Endothelial cell of umbilical vein (primary cell): ENCODE measurements at regions not wholly inside any gene's neighbourhood (a gene's known extent, or its start where the extent isn't known, plus 50 kb on each side); places are given as distances from the start of the nearest gene placed in this dataset.

Experiments used
- BruUV-seq: library from RNA; stranded (reverse); fragments of 400-500 nt; replicated peaks from 2 replicates; lab custom pipeline; 2021; lab: Mats Ljungman, UMichigan
- CTCF ChIA-PET: fragments of 300-600, 350-600 bp; sonication (Branson Sonifier 250); formaldehyde crosslinking; loops from one replicate; lab custom pipeline; 2021; ENCODE audit warnings: antibody characterized with exemption, inconsistent platforms; lab: Charles Lee
- POLR2A ChIA-PET: fragments of 300-600, 350-600 bp; sonication (Branson Sonifier 250); formaldehyde crosslinking; loops from one replicate; lab custom pipeline; 2021; ENCODE audit warnings: antibody characterized with exemption, inconsistent platforms; lab: Charles Lee
- DNase-seq: peaks from one replicate; pipeline ENCODE4 v3.0.0-alpha.2; 2011; ENCODE audit warnings: low read depth, low spot score
- FAIRE-seq: peaks from 2 replicates; lab custom pipeline; 2011; peaks lifted over from hg19 to GRCh38; lab: Jason Lieb, UNC
- H2AFZ ChIP-seq: 2 replicates; pipeline ENCODE4 v1.6.0; 2012; ENCODE audit warnings: low read depth, low read length, control low read depth, inconsistent platforms
- H3K27ac ChIP-seq: 2 replicates; pipeline ENCODE4 v1.5.1; 2011; ENCODE audit warnings: low read depth, mild to moderate bottlenecking, control low read depth, low read length, moderate library complexity; ENCODE audit not compliant: insufficient read depth
- H3K27me3 ChIP-seq, 2 experiments: 2 replicates each; pipeline versions ENCODE4 v1.6.0 to v1.6.1; 2011; ENCODE audit warnings: low read length in 2 of 2, mixed read lengths in 1 of 2; ENCODE audit not compliant: control insufficient read depth in 2 of 2, insufficient read depth in 2 of 2
- H3K36me3 ChIP-seq, 2 experiments: 2 replicates in 1 of 2; 3 replicates in 1 of 2; pipeline ENCODE4 v1.5.1; 2011; ENCODE audit warnings: low read length in 2 of 2, mild to moderate bottlenecking in 1 of 2, moderate library complexity in 1 of 2; ENCODE audit not compliant: control insufficient read depth in 2 of 2, insufficient read depth in 2 of 2; ENCODE audit errors: extremely low read depth in 1 of 2
- H3K4me1 ChIP-seq: 3 replicates; pipeline ENCODE4 v1.5.1; 2011; ENCODE audit warnings: mild to moderate bottlenecking, low read length; ENCODE audit not compliant: control insufficient read depth, insufficient read depth; ENCODE audit errors: extremely low read depth
- H3K4me2 ChIP-seq: 2 replicates; pipeline ENCODE4 v1.6.1; 2011; ENCODE audit warnings: low read length, control low read depth, mixed read lengths; ENCODE audit not compliant: insufficient read depth
- H3K4me3 ChIP-seq, 3 experiments: fragments of 200-600 bp in 1 of 3; sonication (generic), shearing (Covaris generic) in 1 of 3; replicated peaks in 1 of 3; 2 replicates each; pipeline ENCODE4 v1.5.1; 2011 to 2016; ENCODE audit warnings: control low read depth in 3 of 3, low read length in 3 of 3, mild to moderate bottlenecking in 2 of 3, inconsistent platforms in 1 of 3, low read depth in 1 of 3, moderate library complexity in 1 of 3; ENCODE audit not compliant: insufficient read depth in 1 of 3
- H3K79me2 ChIP-seq: 2 replicates; pipeline ENCODE4 v1.6.0; 2012; ENCODE audit warnings: low read length, inconsistent platforms; ENCODE audit not compliant: control insufficient read depth, insufficient read depth
- H3K9ac ChIP-seq: replicated peaks from 2 replicates; pipeline ENCODE3; 2011; ENCODE audit warnings: low read length, control low read depth; ENCODE audit not compliant: insufficient read depth; ENCODE audit errors: extremely low read depth
- H3K9me1 ChIP-seq: replicated peaks from 3 replicates; pipeline ENCODE4 v1.6.0; 2011; ENCODE audit warnings: mild to moderate bottlenecking, low read length; ENCODE audit not compliant: control insufficient read depth, insufficient read depth; ENCODE audit errors: extremely low read depth
- H3K9me3 ChIP-seq: replicated peaks from 2 replicates; pipeline ENCODE4 v1.5.1; 2012; ENCODE audit warnings: low read length, inconsistent platforms; ENCODE audit not compliant: control insufficient read depth, insufficient read depth
- H4K20me1 ChIP-seq: replicated peaks from 2 replicates; pipeline ENCODE3; 2011; ENCODE audit warnings: mild to moderate bottlenecking, low read length; ENCODE audit not compliant: control insufficient read depth, insufficient read depth; ENCODE audit errors: extremely low read depth
- CTCF ChIP-seq, 2 donors: IDR thresholded peaks; 1 replicate in 1 of 2; 2 replicates in 1 of 2; pipeline ENCODE4 v1.5.1; 2011; ENCODE audit warnings: low read length in 2 of 2, mild to moderate bottlenecking in 2 of 2, moderate library complexity in 2 of 2, control low read depth in 1 of 2, inconsistent platforms in 1 of 2, low read depth in 1 of 2; ENCODE audit not compliant: insufficient read depth in 1 of 2; ENCODE audit errors: extremely low read depth in 1 of 2
- EZH2 ChIP-seq: IDR thresholded peaks from 2 replicates; pipeline ENCODE4 v1.6.1; 2012; ENCODE audit warnings: borderline replicate concordance, low read depth, mild to moderate bottlenecking, moderate library complexity, low read length, inconsistent platforms; ENCODE audit not compliant: severe bottlenecking
- FOS ChIP-seq: IDR thresholded peaks from 2 replicates; pipeline ENCODE4 v1.6.1; 2011; ENCODE audit warnings: mild to moderate bottlenecking, low read length, moderate library complexity, borderline replicate concordance; ENCODE audit not compliant: insufficient read depth
- GATA2 ChIP-seq: IDR thresholded peaks from 2 replicates; pipeline ENCODE4 v1.7.0; 2011; ENCODE audit warnings: low read depth, mild to moderate bottlenecking, moderate library complexity, mixed read lengths, low read length; ENCODE audit not compliant: insufficient read length, insufficient read depth
- JUN ChIP-seq: IDR thresholded peaks from 2 replicates; pipeline ENCODE4 v1.6.1; 2011; ENCODE audit warnings: borderline replicate concordance, low read depth; ENCODE audit not compliant: insufficient read length, insufficient read depth
- MAX ChIP-seq: IDR thresholded peaks from 2 replicates; pipeline ENCODE4 v1.6.1; 2011; ENCODE audit not compliant: insufficient read depth, insufficient read length
- MYC ChIP-seq: IDR thresholded peaks from one replicate; pipeline ENCODE4 v1.6.1; 2011; ENCODE audit warnings: mild to moderate bottlenecking, low read depth, low read length
- POLR2A ChIP-seq: IDR thresholded peaks from 2 replicates; pipeline ENCODE4 v1.6.1; 2012; ENCODE audit warnings: low read depth, mild to moderate bottlenecking, control low read depth, low read length
- POLR2AphosphoS5 ChIP-seq: IDR thresholded peaks from 2 replicates; pipeline ENCODE4 v1.6.1; 2012; ENCODE audit warnings: low read depth, mild to moderate bottlenecking, control low read depth, low read length, moderate library complexity; ENCODE audit not compliant: insufficient read depth
- dilution Hi-C: fragments of 300-500 bp; cut with MboI; formaldehyde crosslinking; loops from one replicate; pipeline ENCODE4 v1.15.0; 2019; ENCODE audit warnings: low sequenced_read_pairs; ENCODE audit not compliant: extremely low pct_ligation_motif_present
- intact Hi-C: fragments of 100-400 bp; cut with micrococcal nuclease; formaldehyde crosslinking; loops from one replicate; pipeline ENCODE4 v1.10.0; 2022

DNA sequence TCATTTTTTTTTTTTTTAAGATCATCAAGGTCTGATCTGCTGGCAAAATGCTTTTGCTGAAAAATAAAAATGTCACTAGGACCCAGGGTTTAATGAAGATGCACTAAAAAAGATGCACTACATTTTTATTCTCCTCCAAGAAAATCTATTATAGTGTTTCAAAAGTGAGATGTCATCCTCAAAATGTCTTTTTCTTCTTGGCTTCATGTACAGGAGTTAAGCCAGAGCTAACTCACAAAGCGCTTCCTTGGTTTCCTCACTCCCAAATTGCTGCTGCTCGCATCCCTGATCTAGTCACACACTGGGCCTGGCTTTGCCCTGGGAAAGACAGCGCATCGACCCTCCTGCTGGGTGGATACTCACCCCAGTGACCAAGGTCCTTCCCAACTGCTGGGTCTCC is 113.4 kb upstream of the CCDC68 start:
- intact Hi-C loops = no loop called here
- Histone ChIP-seq H2AFZ (no peak overlapping the region), H3K9ac (no peak overlapping the region), H3K4me2 (no peak overlapping the region), H3K27ac (no peak overlapping the region), H3K36me3 (no peaks in the 10 kb centered on the region), H4K20me1 (no peaks in the 10 kb centered on the region), H3K4me3 (no peak overlapping the region), H3K79me2 (no peaks in the 10 kb centered on the region), H3K27me3 (peaks cover 1 to 18% of the 10 kb centered on the region in 2 experiments), H3K9me1 (no peaks in the 10 kb centered on the region), H3K9me3 (no peaks in the 10 kb centered on the region), H3K4me1 (no peaks in the 10 kb centered on the region)
- FAIRE-seq (no peak), DNase-seq (no peak)
- no TSS peak for BruUV-seq
- ChIA-PET CTCF (interaction anchor here (1.4 kb wide), 1 partner anchor 13 kb away, joined by 5 read pairs; no protein-coding TSS in a partner anchor), POLR2A (no interaction called here)
- TF ChIP-seq MAX (no peak), JUN (no peak), CTCF (IDR thresholded peaks at IDR 0.05; ENCODE audit: extremely low read depth in 1 of 2, insufficient read depth in 1 of 2, low read depth in 1 of 2, low read length in 2 of 2) (no peak), FOS (no peak), EZH2 (no peak), POLR2A (no peak), MYC (no peak), GATA2 (no peak), POLR2AphosphoS5 (no peak)
- dilution Hi-C loops = no loop called here
